HG02973 (cell line): ENCODE measurements at regions not wholly inside any gene's neighbourhood (a gene's known extent, or its start where the extent isn't known, plus 50 kb on each side); places are given as distances from the start of the nearest gene placed in this dataset.
"Not testable (repeated sequence)": the region's sequence is repeated elsewhere in the genome, so short reads cannot be mapped to it uniquely, and the experiment has no call there.

ENCODE experiments used
- ATAC-seq: cut with Tn5 transposase; IDR thresholded peaks from one replicate; pipeline ENCODE4 v1.9.1; 2021; ENCODE audit warnings: moderate library complexity; ENCODE audit not compliant: unreplicated experiment

- no peak for ATAC-seq
Measured at GRCh38 chr3:173217127-173217526, 76.1 kb upstream of the SPATA16 start.

- ATAC-seq, result no peak
Measured at GRCh38 chr3:173216063-173216462, 75.0 kb upstream of the SPATA16 start.

DNA sequence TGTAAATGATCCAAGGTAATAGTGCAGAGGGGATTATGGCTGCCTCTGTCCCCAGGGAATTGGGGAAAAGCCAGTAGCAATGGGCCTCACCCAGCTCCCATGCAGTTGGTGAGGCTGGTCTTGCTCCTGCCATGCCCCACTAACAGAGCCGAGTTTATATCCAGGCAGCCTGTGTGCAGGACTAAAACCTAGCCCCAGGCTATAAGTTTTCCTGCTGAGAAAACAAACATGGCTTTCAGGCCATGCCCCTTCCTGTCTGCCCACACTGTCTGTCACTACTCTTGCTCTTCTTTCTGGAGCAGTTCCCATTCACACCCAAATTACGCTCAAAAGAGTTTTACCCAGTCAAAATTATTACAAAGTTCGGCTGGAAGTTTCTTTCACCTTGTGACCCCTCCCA, 73.5 kb upstream of the SPATA16 start:
- ATAC-seq, result no peak

DNA sequence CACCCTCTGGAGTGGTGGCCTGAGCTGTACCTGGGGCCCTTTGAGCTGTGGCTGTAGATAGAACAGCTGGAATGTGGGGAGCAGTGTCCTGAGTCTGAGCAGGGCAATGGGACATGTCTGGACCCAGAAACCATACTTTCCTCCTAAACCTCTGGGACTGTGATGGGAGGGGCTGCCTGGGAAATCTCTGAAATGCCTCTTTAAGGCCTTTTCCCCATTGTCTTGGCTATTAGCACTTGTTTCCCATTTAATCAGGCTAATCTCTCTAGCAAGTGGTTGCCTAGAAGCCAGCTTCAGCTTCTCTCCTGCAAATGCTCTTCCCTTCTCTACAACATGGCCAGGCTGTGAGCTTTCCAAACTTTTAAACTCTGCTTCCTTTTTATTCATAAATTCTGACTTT, 58.5 kb upstream of the SPATA16 start:
- ATAC-seq, result no peak

GRCh38 chr3:173194868-173195267, 53.8 kb upstream of the SPATA16 start:
- not testable (repeated sequence) for ATAC-seq

GRCh38 chr3:173191611-173192010, 50.6 kb upstream of the SPATA16 start:
- no peak for ATAC-seq
